SIG-M5 (cell line): ENCODE measurements at regions not wholly inside any gene's neighbourhood (a gene's known extent, or its start where the extent isn't known, plus 50 kb on each side); places are given as distances from the start of the nearest gene placed in this dataset.

Experiments used
- DNase-seq: peaks from one replicate; lab custom pipeline; 2025; lab: John Stamatoyannopoulos, UW

- no peak for DNase-seq
Measured at GRCh38 chr22:26732284-26732683, 74.9 kb downstream of the MIAT start.

- no peak for DNase-seq
Measured at GRCh38 chr22:26734339-26735018, 77.1 kb downstream of the MIAT start.

GRCh38 chr22:26735019-26735409 lies 77.6 kb downstream of the MIAT start:
- no peak for DNase-seq

GRCh38 chr22:26737262-26737661 lies 79.9 kb downstream of the MIAT start:
- DNase-seq: no peak

GRCh38 chr22:26740253-26740652 lies 82.9 kb downstream of the MIAT start:
- no peak for DNase-seq

- no peak for DNase-seq
Measured at GRCh38 chr22:26743149-26743548, 85.8 kb downstream of the MIAT start.

GRCh38 chr22:26744892-26745808 lies 87.8 kb downstream of the MIAT start:
- no peak for DNase-seq

- no peak for DNase-seq
Measured at GRCh38 chr22:26746311-26746710, 88.9 kb downstream of the MIAT start.

GRCh38 chr22:26748845-26749244 lies 91.5 kb downstream of the MIAT start:
- no peak for DNase-seq

- DNase-seq: no peak
Measured at GRCh38 chr22:26751217-26751616, 93.8 kb downstream of the MIAT start.

- no peak for DNase-seq
Measured at GRCh38 chr22:26753125-26753862, 95.9 kb downstream of the MIAT start.

GRCh38 chr22:26756675-26757293 lies 99.4 kb downstream of the MIAT start:
- no peak for DNase-seq

GRCh38 chr22:26757496-26757895 lies 100.1 kb downstream of the MIAT start:
- no peak for DNase-seq

- DNase-seq: no peak
Measured at GRCh38 chr22:26762503-26763472, 105.4 kb downstream of the MIAT start.

GRCh38 chr22:26763633-26764361 lies 106.4 kb downstream of the MIAT start:
- DNase-seq: no peak

- DNase-seq: no peak
Measured at GRCh38 chr22:26766510-26767350, 109.3 kb downstream of the MIAT start.

GRCh38 chr22:26767351-26768155 lies 110.2 kb downstream of the MIAT start:
- DNase-seq: no peak

GRCh38 chr22:26768156-26768515 lies 110.7 kb downstream of the MIAT start:
- DNase-seq: no peak

GRCh38 chr22:26768952-26769351 lies 111.6 kb downstream of the MIAT start:
- DNase-seq: no peak
